Stimulated activated CD4-positive, alpha-beta T cell treated with anti-CD3 and anti-CD28 coated beads, Interleukin-12 subunit alpha, Interleukin-12 subunit beta, amount 100 ng/mL, for 4 hours (primary cell): ENCODE measurements at regions not wholly inside any gene's neighbourhood (a gene's known extent, or its start where the extent isn't known, plus 50 kb on each side); places are given as distances from the start of the nearest gene placed in this dataset.
"Not testable (repeated sequence)": the region's sequence is repeated elsewhere in the genome, so short reads cannot be mapped to it uniquely, and the experiment has no call there.

Experiments
- DNase-seq: peaks from one replicate; pipeline ENCODE4 v3.0.0-alpha.2; 2020

- DNase-seq = no peak
Measured at GRCh38 chr3:102688556-102688930, 253.7 kb downstream of the ZPLD1 start.

DNA sequence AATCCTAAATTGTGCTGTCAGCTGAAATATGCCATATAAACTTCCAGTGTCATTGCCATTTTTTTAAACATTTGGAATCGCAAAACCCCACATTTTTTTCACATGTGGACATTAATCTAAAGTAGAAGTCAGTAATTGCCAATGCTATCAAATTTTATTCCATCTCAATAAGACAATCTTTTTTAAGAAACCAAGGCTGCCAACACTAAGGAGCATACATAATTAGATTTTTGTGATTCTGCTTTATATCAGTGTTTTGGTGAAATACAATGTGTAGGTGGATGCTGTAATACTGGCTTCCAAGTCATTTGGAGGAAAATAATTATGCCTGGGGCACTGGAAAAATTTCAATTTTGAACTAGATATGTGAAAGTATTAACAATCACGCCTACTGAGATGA is 256.7 kb downstream of the ZPLD1 start:
- DNase-seq = no peak

- DNase-seq = no peak
Measured at GRCh38 chr3:102699104-102699818, 264.4 kb downstream of the ZPLD1 start.

GRCh38 chr3:102699819-102700140 is 265.0 kb downstream of the ZPLD1 start:
- no peak for DNase-seq

DNA sequence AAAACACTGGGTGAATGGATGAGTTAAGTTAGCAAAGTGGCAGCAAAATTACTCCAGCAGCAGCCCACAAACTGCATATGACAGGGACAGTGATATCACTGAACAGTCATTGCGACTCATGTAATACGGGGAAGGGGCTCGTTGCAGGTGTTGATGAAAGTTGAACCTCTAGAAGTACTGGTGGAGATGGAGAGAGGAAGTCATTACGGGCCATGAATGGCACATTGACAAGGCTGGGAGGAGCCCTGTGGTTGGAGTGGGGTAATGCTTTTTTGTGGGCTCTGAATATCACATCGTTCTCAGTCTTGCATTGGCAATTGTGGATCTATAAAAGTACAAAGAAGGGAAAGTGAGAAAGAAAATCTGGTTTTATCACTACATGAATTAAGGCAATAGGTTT is 278.1 kb downstream of the ZPLD1 start:
- DNase-seq = no peak

- DNase-seq = no peak
Measured at GRCh38 chr3:102714567-102714966, 279.8 kb downstream of the ZPLD1 start.

DNA sequence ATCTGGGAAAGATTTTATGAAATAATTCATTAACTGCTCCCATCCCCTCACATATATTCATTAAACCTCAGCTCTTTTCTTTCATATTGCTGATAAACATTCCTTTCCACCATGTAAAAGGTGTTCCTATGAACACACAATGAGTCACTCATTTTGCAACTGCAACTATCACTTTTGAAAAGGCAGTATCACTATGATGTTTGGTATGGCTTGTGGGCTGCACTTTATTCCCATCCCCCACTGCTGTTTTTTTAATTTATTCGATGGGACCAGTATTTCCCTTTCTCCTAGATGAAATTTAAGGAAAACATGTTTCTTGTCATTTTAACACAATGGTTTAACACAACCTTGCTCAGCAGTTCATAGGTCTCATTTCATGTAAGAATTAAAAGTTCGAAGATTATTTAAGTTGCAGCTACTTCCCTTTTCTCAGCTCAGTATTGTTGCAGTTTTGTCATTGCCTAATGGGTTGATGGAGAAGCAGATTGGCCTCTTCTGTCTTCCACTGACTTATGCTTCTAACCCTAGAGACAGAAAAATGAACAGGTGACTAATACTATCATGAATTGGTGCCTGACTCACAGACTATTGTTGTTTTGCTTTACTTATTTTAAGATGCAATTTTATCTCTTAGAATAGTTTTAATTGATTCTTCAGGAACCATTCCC is 280.3 kb downstream of the ZPLD1 start:
- no peak for DNase-seq

GRCh38 chr3:102718651-102719050 is 283.8 kb downstream of the ZPLD1 start:
- DNase-seq = no peak

DNA sequence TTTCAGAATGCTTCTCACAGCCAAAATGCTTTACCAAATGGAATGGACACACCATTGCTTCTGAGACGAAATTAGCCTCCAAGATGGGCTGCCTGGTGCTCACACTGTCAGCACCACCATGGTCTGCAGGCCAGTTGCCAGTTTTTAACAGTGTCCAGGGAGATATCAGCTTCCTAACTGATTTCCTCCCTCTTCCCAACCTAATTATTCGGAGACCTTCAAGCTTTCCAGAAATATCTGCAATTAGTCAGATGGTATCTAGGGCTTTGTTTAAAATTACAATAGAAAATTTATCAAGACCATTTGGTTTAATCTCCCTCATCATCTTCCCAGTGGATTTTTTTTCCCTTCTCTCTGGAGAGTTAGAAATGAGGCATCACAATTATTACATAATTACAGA is 287.5 kb downstream of the ZPLD1 start:
- no peak for DNase-seq

GRCh38 chr3:102727340-102727739 is 292.5 kb downstream of the ZPLD1 start:
- no peak for DNase-seq

GRCh38 chr3:102732581-102732980 is 297.8 kb downstream of the ZPLD1 start:
- DNase-seq = not testable (repeated sequence)

- no peak for DNase-seq
Measured at GRCh38 chr3:102733791-102734563, 299.2 kb downstream of the ZPLD1 start.

DNA sequence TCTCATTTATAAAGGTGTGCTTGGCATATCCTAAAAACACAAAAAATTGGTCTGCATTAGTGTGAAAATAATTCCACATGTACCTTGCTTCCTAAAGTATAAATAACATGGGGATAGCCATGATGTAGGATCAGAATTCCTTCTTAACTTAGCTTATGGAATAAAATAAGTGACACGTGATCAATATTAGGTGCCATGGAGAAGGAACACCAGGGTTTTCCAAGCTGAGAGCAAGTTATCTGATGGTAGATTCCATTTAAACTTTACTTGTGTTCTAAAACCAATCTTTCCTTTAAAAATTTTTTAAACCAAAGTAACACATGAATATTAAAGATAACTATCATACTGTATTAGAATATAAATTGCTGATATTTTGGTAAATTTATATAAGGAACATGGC is 300.5 kb downstream of the ZPLD1 start:
- no peak for DNase-seq

GRCh38 chr3:102736288-102736974 is 301.6 kb downstream of the ZPLD1 start:
- DNase-seq = no peak

GRCh38 chr3:102736975-102737304 is 302.1 kb downstream of the ZPLD1 start:
- DNase-seq = no peak

DNA sequence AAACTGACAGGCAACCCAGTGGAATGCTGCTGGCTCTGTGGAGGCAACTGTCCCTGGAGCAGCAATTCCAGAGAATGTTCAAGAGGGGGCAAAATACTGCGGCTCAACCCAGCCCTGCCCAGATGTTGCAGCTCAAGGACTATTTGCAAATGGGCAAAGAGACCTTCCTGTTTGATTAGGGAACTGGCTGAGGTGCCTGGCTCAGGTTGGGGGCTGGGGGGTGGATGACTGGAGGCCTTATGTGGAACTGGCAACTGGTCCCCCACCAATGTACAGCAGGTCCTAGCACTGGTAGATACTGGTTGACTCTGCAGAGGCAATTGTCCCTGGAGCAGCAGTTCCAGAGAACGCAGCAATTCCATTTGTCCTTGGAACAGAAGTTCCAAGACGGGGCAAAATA is 302.5 kb downstream of the ZPLD1 start:
- no peak for DNase-seq

GRCh38 chr3:102741105-102741504 is 306.3 kb downstream of the ZPLD1 start:
- no peak for DNase-seq

- no peak for DNase-seq
Measured at GRCh38 chr3:102741694-102742093, 306.9 kb downstream of the ZPLD1 start.

DNA sequence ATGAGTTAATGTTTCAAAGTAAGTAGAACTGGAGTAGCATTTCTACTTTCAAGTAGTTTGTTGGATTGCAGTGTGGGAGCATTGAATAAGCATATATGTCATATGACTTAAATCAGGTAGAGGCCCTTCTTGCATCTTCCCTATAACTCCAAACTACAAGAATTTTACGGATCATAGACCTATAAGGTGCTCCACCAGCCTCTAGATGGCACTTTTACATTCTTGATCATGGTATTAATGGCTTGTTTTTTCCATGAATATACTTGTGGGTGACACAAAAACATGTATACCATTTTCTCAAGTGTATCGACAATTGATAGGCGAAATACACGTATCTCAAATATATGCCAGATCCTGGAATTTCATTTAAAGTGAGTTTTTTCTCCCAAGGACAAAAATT is 311.1 kb downstream of the ZPLD1 start:
- no peak for DNase-seq

DNA sequence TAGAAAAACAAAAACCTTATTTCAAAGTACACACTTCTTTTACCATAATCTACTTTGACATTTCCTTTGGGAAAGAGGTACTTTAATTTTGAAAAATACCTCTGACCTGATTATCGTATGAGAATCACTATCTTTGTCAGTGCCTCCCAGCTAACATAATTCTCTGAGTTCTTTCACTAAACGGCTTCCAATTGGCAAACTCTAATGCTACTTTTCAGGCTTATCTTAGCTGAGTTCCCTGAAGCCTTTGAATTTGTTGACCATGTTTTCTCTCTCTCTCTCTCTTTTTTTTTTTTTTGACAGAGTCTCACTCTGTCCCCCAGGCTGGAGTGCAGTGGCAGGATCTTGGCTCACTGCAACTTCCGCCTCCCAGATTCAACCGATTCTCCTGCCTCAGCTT is 312.8 kb downstream of the ZPLD1 start:
- DNase-seq = no peak

DNA sequence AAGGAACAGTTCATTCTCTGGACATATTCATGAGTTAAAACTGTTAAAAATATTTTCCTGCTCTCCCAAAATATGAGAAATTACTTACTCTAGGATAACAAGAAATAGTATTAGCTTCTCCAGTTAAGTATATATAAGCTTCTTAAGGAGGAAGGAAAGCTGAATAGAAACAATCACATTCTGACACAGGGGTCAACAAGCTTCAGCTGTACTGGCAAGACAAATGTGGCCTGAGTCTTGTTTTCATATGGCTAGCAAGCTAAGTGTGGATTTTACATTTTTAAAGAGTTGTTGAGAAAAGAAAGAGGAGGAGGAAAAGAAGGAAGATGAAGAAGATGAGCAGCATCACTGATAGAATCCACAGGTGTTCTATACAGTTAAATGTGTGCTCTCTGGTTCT is 313.8 kb downstream of the ZPLD1 start:
- DNase-seq = no peak

- DNase-seq = no peak
Measured at GRCh38 chr3:102750322-102750721, 315.5 kb downstream of the ZPLD1 start.

- DNase-seq = no peak
Measured at GRCh38 chr3:102753901-102754300, 319.1 kb downstream of the ZPLD1 start.

DNA sequence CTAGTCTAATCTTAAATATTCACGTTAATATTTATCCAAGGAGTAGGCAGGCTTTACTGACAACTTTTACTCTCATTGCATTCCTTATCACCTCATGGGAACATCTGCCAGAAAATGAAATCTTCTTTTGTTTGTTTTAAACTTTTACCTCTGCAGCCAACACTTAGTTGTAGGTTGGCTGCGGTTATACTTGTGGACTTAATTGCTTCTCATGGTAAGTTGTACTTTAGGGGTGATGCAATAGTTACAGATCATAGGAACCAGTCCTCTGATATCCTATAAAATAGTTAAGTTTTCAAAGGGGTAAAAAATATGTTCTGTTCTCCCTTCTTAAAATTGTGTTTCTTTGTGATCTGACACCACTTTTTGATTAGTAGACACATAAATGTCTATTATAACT is 321.9 kb downstream of the ZPLD1 start:
- no peak for DNase-seq
